ENCODE measurements at regions not wholly inside any gene's neighbourhood (a gene's known extent, or its start where the extent isn't known, plus 50 kb on each side); places are given as distances from the start of the nearest gene placed in this dataset.

GRCh38 chr9:87259543-87260518 lies 237.8 kb upstream of the DAPK1 start:
- Histone ChIP-seq H3K27ac (ENCODE audit: low read depth, low read length, poor library complexity, severe bottlenecking) (no peak overlapping the region), H3K79me2 (ENCODE audit: insufficient read depth, low read depth, low read length) (no peaks in the 10 kb centered on the region), H3K36me3 (ENCODE audit: insufficient read depth, low read length) (no peaks in the 10 kb centered on the region), H2AFZ (ENCODE audit: low read length) (no peak overlapping the region), H3K4me1 (ENCODE audit: insufficient read depth, low read length, poor library complexity, severe bottlenecking) (no peaks in the 10 kb centered on the region), H4K20me1 (ENCODE audit: insufficient read depth, low read length) (no peaks in the 10 kb centered on the region), H3K9me3 (ENCODE audit: low read length) (no peaks in the 10 kb centered on the region), H3K4me2 (ENCODE audit: low read length) (no peak overlapping the region), H3K9me2 (ENCODE audit: insufficient read depth, low read length) (no peaks in the 10 kb centered on the region), H3K4me3 (ENCODE audit: low read depth, low read length, poor library complexity, severe bottlenecking) (no peak overlapping the region)
- TF ChIP-seq EZH2phosphoT487 (IDR thresholded peaks at IDR 0.05; ENCODE audit: borderline replicate concordance, low read depth, low read length), result no peak
- TF ChIP-seq, protein P1, sequence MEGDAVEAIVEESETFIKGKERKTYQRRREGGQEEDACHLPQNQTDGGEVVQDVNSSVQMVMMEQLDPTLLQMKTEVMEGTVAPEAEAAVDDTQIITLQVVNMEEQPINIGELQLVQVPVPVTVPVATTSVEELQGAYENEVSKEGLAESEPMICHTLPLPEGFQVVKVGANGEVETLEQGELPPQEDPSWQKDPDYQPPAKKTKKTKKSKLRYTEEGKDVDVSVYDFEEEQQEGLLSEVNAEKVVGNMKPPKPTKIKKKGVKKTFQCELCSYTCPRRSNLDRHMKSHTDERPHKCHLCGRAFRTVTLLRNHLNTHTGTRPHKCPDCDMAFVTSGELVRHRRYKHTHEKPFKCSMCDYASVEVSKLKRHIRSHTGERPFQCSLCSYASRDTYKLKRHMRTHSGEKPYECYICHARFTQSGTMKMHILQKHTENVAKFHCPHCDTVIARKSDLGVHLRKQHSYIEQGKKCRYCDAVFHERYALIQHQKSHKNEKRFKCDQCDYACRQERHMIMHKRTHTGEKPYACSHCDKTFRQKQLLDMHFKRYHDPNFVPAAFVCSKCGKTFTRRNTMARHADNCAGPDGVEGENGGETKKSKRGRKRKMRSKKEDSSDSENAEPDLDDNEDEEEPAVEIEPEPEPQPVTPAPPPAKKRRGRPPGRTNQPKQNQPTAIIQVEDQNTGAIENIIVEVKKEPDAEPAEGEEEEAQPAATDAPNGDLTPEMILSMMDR (conservative IDR thresholded peaks at IDR 0.05; ENCODE audit: low read length), result no peak
- POLR2A ChIA-PET, result interaction anchor here (0.6 to 1.1 kb wide), 3 partner anchors 15 to 59 kb away, joined by 3 read pairs; no protein-coding TSS in a partner anchor
- CTCF ChIA-PET (ENCODE audit: unreplicated experiment), result interaction anchor here (0.6 kb wide), 1 partner anchor 404 kb away, joined by 3 read pairs; no protein-coding TSS in a partner anchor
- intact Hi-C loops (cut with micrococcal nuclease; ENCODE audit: unreplicated experiment), result no loop called here
- no peak for DNase-seq (ENCODE audit: low spot score)
- BruUV-seq (replicated peaks), result no TSS peak

DNA sequence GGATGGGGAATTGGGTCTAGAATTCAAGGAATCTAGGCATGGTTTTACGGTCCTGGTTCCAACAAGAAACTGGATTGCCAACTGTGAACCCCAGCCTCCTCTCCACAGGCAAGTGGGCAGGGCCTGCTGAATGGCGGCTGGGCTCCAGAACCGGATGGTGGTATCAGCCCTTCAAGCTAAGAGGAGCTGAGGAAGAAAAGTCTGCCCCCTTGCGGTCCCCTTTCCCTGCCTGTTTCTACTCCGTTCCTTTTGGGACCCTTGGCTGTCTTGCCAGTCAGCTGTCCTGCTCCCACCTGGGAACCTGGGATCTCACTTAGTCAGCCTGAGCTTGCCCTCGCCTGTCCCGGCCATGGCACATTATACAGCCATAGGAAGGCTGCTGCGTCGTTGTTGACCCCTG lies 234.4 kb upstream of the DAPK1 start:
- TF ChIP-seq EZH2phosphoT487 (IDR thresholded peaks at IDR 0.05; ENCODE audit: borderline replicate concordance, low read depth, low read length), result no peak
- TF ChIP-seq, protein P1 (conservative IDR thresholded peaks at IDR 0.05; ENCODE audit: low read length), result no peak
- BruUV-seq (replicated peaks), result no TSS peak
- POLR2A ChIA-PET, result no interaction called here

GRCh38 chr9:87266697-87267096 lies 231.0 kb upstream of the DAPK1 start:
- POLR2A ChIA-PET, result no interaction called here
- H3K79me2 ChIP-seq (ENCODE audit: insufficient read depth, low read depth, low read length), result no peaks in the 10 kb centered on the region
- DNase-seq (ENCODE audit: low spot score), result no peak

More for the DNA sequence above, 234.4 kb upstream of the DAPK1 start:
- DNase-seq (ENCODE audit: low spot score), result no peak
- Histone ChIP-seq H3K36me3 (ENCODE audit: insufficient read depth, low read length) (no peaks in the 10 kb centered on the region), H3K9me2 (ENCODE audit: insufficient read depth, low read length) (no peaks in the 10 kb centered on the region), H3K27ac (ENCODE audit: low read depth, low read length, poor library complexity, severe bottlenecking) (no peak overlapping the region), H4K20me1 (ENCODE audit: insufficient read depth, low read length) (no peaks in the 10 kb centered on the region), H3K4me1 (ENCODE audit: insufficient read depth, low read length, poor library complexity, severe bottlenecking) (no peaks in the 10 kb centered on the region), H3K9me3 (ENCODE audit: low read length) (no peaks in the 10 kb centered on the region), H3K4me2 (ENCODE audit: low read length) (no peak overlapping the region), H2AFZ (ENCODE audit: low read length) (no peak overlapping the region), H3K4me3 (ENCODE audit: low read depth, low read length, poor library complexity, severe bottlenecking) (no peak overlapping the region), H3K79me2 (ENCODE audit: insufficient read depth, low read depth, low read length) (no peaks in the 10 kb centered on the region)
- intact Hi-C loops (cut with micrococcal nuclease; ENCODE audit: unreplicated experiment), result no loop called here
- CTCF ChIA-PET (ENCODE audit: unreplicated experiment), result no interaction called here

More at GRCh38 chr9:87266697-87267096, 231.0 kb upstream of the DAPK1 start:
- Histone ChIP-seq H3K4me3 (ENCODE audit: low read depth, low read length, poor library complexity, severe bottlenecking) (no peak overlapping the region), H3K27ac (ENCODE audit: low read depth, low read length, poor library complexity, severe bottlenecking) (no peak overlapping the region), H3K9me3 (ENCODE audit: low read length) (no peaks in the 10 kb centered on the region), H4K20me1 (ENCODE audit: insufficient read depth, low read length) (no peaks in the 10 kb centered on the region), H3K9me2 (ENCODE audit: insufficient read depth, low read length) (no peaks in the 10 kb centered on the region), H3K4me1 (ENCODE audit: insufficient read depth, low read length, poor library complexity, severe bottlenecking) (no peaks in the 10 kb centered on the region), H3K36me3 (ENCODE audit: insufficient read depth, low read length) (no peaks in the 10 kb centered on the region), H2AFZ (ENCODE audit: low read length) (no peak overlapping the region), H3K4me2 (ENCODE audit: low read length) (no peak overlapping the region)
- CTCF ChIA-PET (ENCODE audit: unreplicated experiment), result no interaction called here
- TF ChIP-seq, protein P1 (conservative IDR thresholded peaks at IDR 0.05; ENCODE audit: low read length), result no peak
- TF ChIP-seq EZH2phosphoT487 (IDR thresholded peaks at IDR 0.05; ENCODE audit: borderline replicate concordance, low read depth, low read length), result no peak
- BruUV-seq (replicated peaks), result no TSS peak
- intact Hi-C loops (cut with micrococcal nuclease; ENCODE audit: unreplicated experiment), result no loop called here

All from OCI-LY7 (cell line).